SK-N-SH (cell line): ENCODE measurements at regions not wholly inside any gene's neighbourhood (a gene's known extent, or its start where the extent isn't known, plus 50 kb on each side); places are given as distances from the start of the nearest gene placed in this dataset.

Source experiments
- CTCF ChIA-PET: fragments of 300-600, 350-600 bp; formaldehyde crosslinking; extraction: SDS; loops from one replicate; lab custom pipeline; 2021; lab: Yijun Ruan, JAX
- POLR2A ChIA-PET: fragments of 350-600 bp; sonication (Branson Sonifier 250); formaldehyde crosslinking; extraction: SDS; loops from one replicate; lab custom pipeline; 2020; ENCODE audit warnings: antibody characterized with exemption, inconsistent platforms; lab: Yijun Ruan, JAX
- DNase-seq: peaks from one replicate; pipeline ENCODE4 v3.0.0; 2012
- H2AFZ ChIP-seq: fragments of 200-600 bp; sonication (generic); 2 replicates; pipeline ENCODE4 v1.8.1; 2016; ENCODE audit warnings: antibody characterized with exemption, mild to moderate bottlenecking, low read depth
- H3F3A ChIP-seq: fragments of 200-600 bp; sonication (generic); replicated peaks from 2 replicates; pipeline ENCODE3; 2016; ENCODE audit warnings: antibody characterized with exemption, mild to moderate bottlenecking; ENCODE audit not compliant: insufficient read depth
- H3K27ac ChIP-seq, 2 experiments: fragments of 200-500 bp in 1 of 2; fragments of 200-600 bp in 1 of 2; sonication (Bioruptor generic) in 1 of 2; sonication (generic), shearing (Covaris generic) in 1 of 2; 2 replicates each; pipeline versions ENCODE4 v1.5.1 to v1.6.1; 2014 to 2016; ENCODE audit warnings: low read depth in 2 of 2, inconsistent platforms in 1 of 2, low read length in 1 of 2, mild to moderate bottlenecking in 1 of 2, mixed read lengths in 1 of 2
- H3K27me3 ChIP-seq: fragments of 200-600 bp; sonication (generic), shearing (Covaris generic); 2 replicates; pipeline ENCODE4 v1.6.1; 2016; ENCODE audit warnings: mixed run types; ENCODE audit not compliant: insufficient read depth
- H3K36me3 ChIP-seq, 2 experiments: fragments of 200-500 bp in 1 of 2; fragments of 200-600 bp in 1 of 2; sonication (Bioruptor generic) in 1 of 2; sonication (generic) in 1 of 2; replicated peaks in 1 of 2; 2 replicates each; pipeline versions ENCODE3 to v1.5.1; 2014 to 2016; ENCODE audit warnings: low read length in 1 of 2, mild to moderate bottlenecking in 1 of 2; ENCODE audit not compliant: insufficient read depth in 2 of 2, control insufficient read depth in 1 of 2
- H3K4me1 ChIP-seq, 2 experiments: fragments of 200-500 bp in 1 of 2; fragments of 200-600 bp in 1 of 2; sonication (Bioruptor generic) in 1 of 2; sonication (generic), shearing (Covaris generic) in 1 of 2; 2 replicates each; pipeline versions ENCODE4 v1.5.1 to v1.6.1; 2014 to 2016; ENCODE audit warnings: low read depth in 1 of 2, low read length in 1 of 2, mixed run types in 1 of 2; ENCODE audit not compliant: insufficient read depth in 2 of 2, control insufficient read depth in 1 of 2
- H3K4me2 ChIP-seq: fragments of 200-600 bp; sonication (generic), shearing (Covaris generic); 2 replicates; pipeline ENCODE4 v1.6.1; 2017; ENCODE audit warnings: mixed run types
- H3K4me3 ChIP-seq, 2 experiments: fragments of 200-500 bp in 1 of 2; fragments of 200-600 bp in 1 of 2; sonication (Bioruptor generic) in 1 of 2; sonication (generic), shearing (Covaris generic) in 1 of 2; 2 replicates each; pipeline versions ENCODE4 v1.5.1 to v1.8.1; 2014 to 2016; ENCODE audit warnings: low read depth in 2 of 2, inconsistent platforms in 1 of 2, low read length in 1 of 2, mild to moderate bottlenecking in 1 of 2, mixed read lengths in 1 of 2, moderate library complexity in 1 of 2
- H3K79me2 ChIP-seq: fragments of 200-600 bp; sonication (generic); 2 replicates; pipeline ENCODE4 v1.8.1; 2017; ENCODE audit warnings: mild to moderate bottlenecking; ENCODE audit not compliant: insufficient read depth
- H3K9ac ChIP-seq: fragments of 200-600 bp; sonication (generic); 2 replicates; pipeline ENCODE4 v1.6.1; 2017; ENCODE audit warnings: mixed run types
- H3K9me2 ChIP-seq: fragments of 200-600 bp; sonication (generic); 2 replicates; pipeline ENCODE4 v1.6.1; 2017; ENCODE audit warnings: mixed run types
- H3K9me3 ChIP-seq: fragments of 200-600 bp; sonication (generic); 2 replicates; pipeline ENCODE4 v1.6.1; 2017; ENCODE audit warnings: mixed run types, mild to moderate bottlenecking, moderate library complexity
- H4K20me1 ChIP-seq: fragments of 200-600 bp; sonication (generic); 2 replicates; pipeline ENCODE4 v1.6.1; 2017; ENCODE audit warnings: mild to moderate bottlenecking, mixed run types; ENCODE audit not compliant: insufficient read depth
- ELF1 ChIP-seq: IDR thresholded peaks from 2 replicates; pipeline ENCODE4 v1.4.0; 2012
- EP300 ChIP-seq, 2 experiments: IDR thresholded peaks; 2 replicates each; pipeline versions ENCODE4 v1.4.0 to v1.6.1; 2012; ENCODE audit warnings: borderline replicate concordance in 1 of 2, low read depth in 1 of 2, low read length in 1 of 2
- FOXJ3 ChIP-seq: sonication (generic); formaldehyde crosslinking; IDR thresholded peaks from 2 replicates; pipeline ENCODE4 v1.5.1; 2020; ENCODE audit warnings: mild to moderate bottlenecking, missing genetic modification reagents
- GABPA ChIP-seq: IDR thresholded peaks from 2 replicates; pipeline ENCODE4 v1.4.0; 2012; ENCODE audit warnings: low read depth, mild to moderate bottlenecking
- MEF2A ChIP-seq: IDR thresholded peaks from 2 replicates; pipeline ENCODE4 v1.4.0; 2012; ENCODE audit warnings: low read depth, borderline replicate concordance
- MXI1 ChIP-seq: IDR thresholded peaks from 2 replicates; pipeline ENCODE4 v1.6.1; 2012; ENCODE audit warnings: mild to moderate bottlenecking, low read depth, low read length, improper control_type of control experiment
- NFIC ChIP-seq: IDR thresholded peaks from 2 replicates; pipeline ENCODE4 v1.4.0; 2012; ENCODE audit warnings: borderline replicate concordance
- NRF1 ChIP-seq: IDR thresholded peaks from 2 replicates; pipeline ENCODE4 v1.6.1; 2012; ENCODE audit warnings: low read depth, mild to moderate bottlenecking, low read length
- TAF1 ChIP-seq: IDR thresholded peaks from 2 replicates; pipeline ENCODE4 v1.6.1; 2012; ENCODE audit warnings: low read depth, mild to moderate bottlenecking, low read length, moderate library complexity, borderline replicate concordance
- TCF12 ChIP-seq: IDR thresholded peaks from 2 replicates; pipeline ENCODE4 v1.4.0; 2012
- TEAD4 ChIP-seq: IDR thresholded peaks from 2 replicates; pipeline ENCODE4 v1.4.0; 2012; ENCODE audit warnings: mild to moderate bottlenecking, borderline replicate concordance; ENCODE audit not compliant: insufficient read depth
- WGBS: methylation state at CpG from one replicate; pipeline ENCODE4 v1.1.6; 2017; ENCODE audit warnings: low lambda C conversion rate; 5-methylcytosine and 5-hydroxymethylcytosine counted together
- TF ChIP-seq, protein P1 (sequence below): IDR thresholded peaks from 2 replicates; pipeline ENCODE4 v1.4.0; 2012; ENCODE audit warnings: low read depth
- TF ChIP-seq, protein P2 (sequence below): IDR thresholded peaks from 2 replicates; pipeline ENCODE4; 2012
- TF ChIP-seq, protein P3 (sequence below): IDR thresholded peaks from 2 replicates; pipeline ENCODE4 v1.4.0; 2012; ENCODE audit warnings: low read depth, borderline replicate concordance

DNA sequence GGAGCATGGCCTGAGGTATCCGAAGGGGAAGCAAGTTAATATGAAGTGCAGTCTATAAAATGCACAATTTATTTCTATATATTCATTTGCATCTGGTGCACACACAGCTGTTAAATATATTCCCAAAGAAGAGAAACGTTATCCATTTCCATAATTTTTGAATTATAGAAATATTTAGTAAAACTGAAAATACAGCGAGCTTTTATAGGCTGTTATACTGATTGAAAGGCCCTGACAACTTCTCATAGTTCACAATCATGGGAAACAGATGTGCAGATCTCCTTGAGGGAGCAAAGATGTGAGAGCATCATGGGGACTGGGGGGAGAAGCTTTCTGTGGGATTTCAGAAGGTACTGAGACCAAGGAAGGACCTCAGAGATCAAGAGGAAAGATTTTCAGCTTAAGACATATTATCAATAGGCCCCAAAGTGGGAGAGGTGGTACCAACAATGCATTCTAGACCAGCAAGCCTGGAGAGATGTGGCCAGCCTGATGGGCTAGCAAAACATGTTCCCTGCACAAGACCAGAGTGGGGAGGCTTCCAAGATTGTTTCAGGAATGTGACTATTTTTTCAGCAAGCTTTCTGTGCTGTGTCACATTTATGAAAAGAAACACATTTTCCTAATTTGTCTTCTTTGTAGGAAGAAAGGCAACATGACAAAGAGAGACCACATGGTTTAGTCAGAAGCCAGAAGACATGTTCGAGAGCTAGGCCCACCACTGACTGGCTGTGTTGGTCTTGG, 256.0 kb upstream of the SFRP2 start:
- Histone ChIP-seq H3K4me1 (no peaks in the 10 kb centered on the region), H4K20me1 (no peaks in the 10 kb centered on the region), H3K27me3 (peaks cover 10% of the 10 kb centered on the region; the same call in 1 of the 2 replicates), H2AFZ (no peak overlapping the region), H3K79me2 (no peaks in the 10 kb centered on the region), H3K9ac (no peak overlapping the region), H3K4me2 (no peak overlapping the region), H3K4me3 (no peak overlapping the region), H3K36me3 (no peaks in the 10 kb centered on the region), H3K9me3 (no peaks in the 10 kb centered on the region), H3K27ac (no peak overlapping the region), H3F3A (no peaks in the 10 kb centered on the region), H3K9me2 (no peaks in the 10 kb centered on the region)
- 2% methylated on average over 4 of the region's 4 CpGs for WGBS
- CTCF ChIA-PET, result interaction anchor here (1.7 kb wide), 1 partner anchor 11 kb away, joined by 4 read pairs; no protein-coding TSS in a partner anchor
- POLR2A ChIA-PET, result no interaction called here
- TF ChIP-seq GABPA (no peak), NFIC (no peak), TEAD4 (no peak), FOXJ3 (CRISPR knock-in tag) (no peak), NRF1 (no peak), TAF1 (no peak), ELF1 (no peak)
- TF ChIP-seq, protein P1, sequence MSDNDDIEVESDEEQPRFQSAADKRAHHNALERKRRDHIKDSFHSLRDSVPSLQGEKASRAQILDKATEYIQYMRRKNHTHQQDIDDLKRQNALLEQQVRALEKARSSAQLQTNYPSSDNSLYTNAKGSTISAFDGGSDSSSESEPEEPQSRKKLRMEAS, result no peak
- no peak for DNase-seq

DNA sequence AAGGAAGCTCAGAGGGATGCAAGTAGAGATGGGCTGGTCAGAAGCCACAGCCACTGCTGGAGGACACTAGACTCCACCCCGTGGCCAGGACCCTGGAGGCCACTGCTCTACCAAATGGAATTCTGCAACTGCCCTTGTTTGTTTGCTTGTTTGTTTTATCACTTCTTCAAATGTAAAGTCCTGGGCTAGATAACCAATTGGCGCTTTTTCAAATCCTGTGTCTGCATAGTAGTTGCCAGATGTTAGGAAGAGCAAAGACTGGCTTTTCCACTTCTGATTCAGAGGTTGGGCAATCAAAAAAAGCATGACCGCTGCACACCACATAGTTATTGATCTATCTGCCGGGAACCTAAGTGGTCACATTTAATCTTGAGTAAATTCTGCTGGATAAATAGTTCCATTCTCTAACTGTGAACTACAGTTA, 255.2 kb upstream of the SFRP2 start:
- Histone ChIP-seq H3K9ac (no peak overlapping the region), H3K79me2 (no peaks in the 10 kb centered on the region), H3K4me2 (no peak overlapping the region), H3K9me2 (no peaks in the 10 kb centered on the region), H3K27me3 (peaks cover 10% of the 10 kb centered on the region; the same call in 1 of the 2 replicates), H4K20me1 (no peaks in the 10 kb centered on the region), H3K36me3 (no peaks in the 10 kb centered on the region)
- POLR2A ChIA-PET, result no interaction called here
- TF ChIP-seq MXI1 (no peak), TCF12 (no peak), EP300 (IDR thresholded peaks at IDR 0.05; ENCODE audit: borderline replicate concordance in 1 of 2, low read depth in 1 of 2, low read length in 1 of 2) (no peak), NFIC (no peak), TEAD4 (no peak), MEF2A (no peak), FOXJ3 (CRISPR knock-in tag) (no peak), TAF1 (no peak)
- TF ChIP-seq, protein P2, sequence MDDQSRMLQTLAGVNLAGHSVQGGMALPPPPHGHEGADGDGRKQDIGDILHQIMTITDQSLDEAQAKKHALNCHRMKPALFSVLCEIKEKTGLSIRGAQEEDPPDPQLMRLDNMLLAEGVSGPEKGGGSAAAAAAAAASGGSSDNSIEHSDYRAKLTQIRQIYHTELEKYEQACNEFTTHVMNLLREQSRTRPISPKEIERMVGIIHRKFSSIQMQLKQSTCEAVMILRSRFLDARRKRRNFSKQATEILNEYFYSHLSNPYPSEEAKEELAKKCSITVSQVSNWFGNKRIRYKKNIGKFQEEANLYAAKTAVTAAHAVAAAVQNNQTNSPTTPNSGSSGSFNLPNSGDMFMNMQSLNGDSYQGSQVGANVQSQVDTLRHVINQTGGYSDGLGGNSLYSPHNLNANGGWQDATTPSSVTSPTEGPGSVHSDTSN, result no peak
- TF ChIP-seq, protein P3, sequence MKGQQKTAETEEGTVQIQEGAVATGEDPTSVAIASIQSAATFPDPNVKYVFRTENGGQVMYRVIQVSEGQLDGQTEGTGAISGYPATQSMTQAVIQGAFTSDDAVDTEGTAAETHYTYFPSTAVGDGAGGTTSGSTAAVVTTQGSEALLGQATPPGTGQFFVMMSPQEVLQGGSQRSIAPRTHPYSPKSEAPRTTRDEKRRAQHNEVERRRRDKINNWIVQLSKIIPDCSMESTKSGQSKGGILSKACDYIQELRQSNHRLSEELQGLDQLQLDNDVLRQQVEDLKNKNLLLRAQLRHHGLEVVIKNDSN, result no peak
- TF ChIP-seq, all 33 proteins: peak for 0
- Histone ChIP-seq H3K4me3 (no peak overlapping the region), H2AFZ (no peak overlapping the region), H3K4me1 (no peaks in the 10 kb centered on the region), H3K9me3 (no peaks in the 10 kb centered on the region), H3F3A (no peaks in the 10 kb centered on the region), H3K27ac (no peak overlapping the region)
- DNase-seq, result no peak
- WGBS, result 1% methylated on average over 4 of the region's 4 CpGs
- CTCF ChIA-PET, result interaction anchor here (1.7 kb wide), 1 partner anchor 10 kb away, joined by 4 read pairs; no protein-coding TSS in a partner anchor
